Activated T-helper 17 cell treated with anti-CD3 and anti-CD28 coated beads, Interleukin-2, amount 50 U/mL, for 72 hours (primary cell): ENCODE measurements at regions not wholly inside any gene's neighbourhood (a gene's known extent, or its start where the extent isn't known, plus 50 kb on each side); places are given as distances from the start of the nearest gene placed in this dataset.

ENCODE experiments used
- ATAC-seq: fragments of 150-1000 bp; cut with Tn5 transposase; replicated peaks from 2 replicates; pipeline ENCODE4 v1.10.0; 2021; ENCODE audit warnings: mild to moderate bottlenecking, moderate library complexity
- H3K27ac Mint-ChIP-seq: one replicate; pipeline ENCODE4 v1.8.0; 2022; ENCODE audit warnings: mixed read lengths
- H3K27me3 Mint-ChIP-seq: one replicate; pipeline ENCODE4 v1.8.0; 2022; ENCODE audit warnings: mixed read lengths
- H3K36me3 Mint-ChIP-seq: one replicate; pipeline ENCODE4 v1.8.0; 2022; ENCODE audit warnings: low read depth, mild to moderate bottlenecking, mixed read lengths
- H3K4me1 Mint-ChIP-seq: one replicate; pipeline ENCODE4 v1.8.0; 2022; ENCODE audit warnings: mixed read lengths
- H3K4me3 Mint-ChIP-seq: one replicate; pipeline ENCODE4 v1.8.0; 2022; ENCODE audit warnings: mild to moderate bottlenecking, mixed read lengths
- H3K9me3 Mint-ChIP-seq: one replicate; pipeline ENCODE4 v1.8.0; 2022; ENCODE audit warnings: mixed read lengths

- Mint-ChIP-seq H3K27me3 (peaks cover 7% of the 10 kb centered on the region), H3K9me3 (no peaks in the 10 kb centered on the region), H3K4me1 (no peaks in the 10 kb centered on the region), H3K4me3 (no peak overlapping the region), H3K27ac (no peak overlapping the region), H3K36me3 (no peaks in the 10 kb centered on the region)
- ATAC-seq, result no peak
Measured at GRCh38 chr4:163988865-163989264, 494.4 kb downstream of the TMA16 start.

- H3K4me3 Mint-ChIP-seq, result no peak overlapping the region
- peaks cover 7% of the 10 kb centered on the region for H3K27me3 Mint-ChIP-seq
- no peak for ATAC-seq
- H3K36me3 Mint-ChIP-seq, result no peaks in the 10 kb centered on the region
- H3K27ac Mint-ChIP-seq, result no peak overlapping the region
- H3K9me3 Mint-ChIP-seq, result no peaks in the 10 kb centered on the region
- H3K4me1 Mint-ChIP-seq, result no peaks in the 10 kb centered on the region
Measured at GRCh38 chr4:163991298-163991865, 496.9 kb downstream of the TMA16 start.

GRCh38 chr4:164009435-164009834 lies 514.9 kb downstream of the TMA16 start:
- ATAC-seq, result no peak
- Mint-ChIP-seq H3K4me3 (no peak overlapping the region), H3K27ac (no peak overlapping the region), H3K36me3 (no peaks in the 10 kb centered on the region), H3K4me1 (peaks cover 7% of the 10 kb centered on the region), H3K9me3 (peaks cover 7% of the 10 kb centered on the region), H3K27me3 (no peaks in the 10 kb centered on the region)

GRCh38 chr4:164011791-164012190 lies 517.3 kb downstream of the TMA16 start:
- Mint-ChIP-seq H3K36me3 (no peaks in the 10 kb centered on the region), H3K9me3 (no peaks in the 10 kb centered on the region), H3K4me1 (peaks cover 7% of the 10 kb centered on the region), H3K27me3 (no peaks in the 10 kb centered on the region), H3K27ac (no peak overlapping the region), H3K4me3 (no peak overlapping the region)
- ATAC-seq, result no peak

GRCh38 chr4:164012396-164013027 lies 518.0 kb downstream of the TMA16 start:
- no peak for ATAC-seq
- Mint-ChIP-seq H3K36me3 (no peaks in the 10 kb centered on the region), H3K9me3 (no peaks in the 10 kb centered on the region), H3K27me3 (no peaks in the 10 kb centered on the region), H3K4me1 (peaks cover 7% of the 10 kb centered on the region), H3K4me3 (no peak overlapping the region), H3K27ac (no peak overlapping the region)

- Mint-ChIP-seq H3K27me3 (no peaks in the 10 kb centered on the region), H3K9me3 (peaks cover 8% of the 10 kb centered on the region), H3K27ac (no peak overlapping the region), H3K36me3 (no peaks in the 10 kb centered on the region), H3K4me1 (no peaks in the 10 kb centered on the region), H3K4me3 (no peak overlapping the region)
- ATAC-seq, result no peak
Measured at GRCh38 chr4:164021947-164022346, 527.5 kb downstream of the TMA16 start.

GRCh38 chr4:164023214-164023613 lies 528.7 kb downstream of the TMA16 start:
- Mint-ChIP-seq H3K9me3 (peaks cover 8% of the 10 kb centered on the region), H3K36me3 (no peaks in the 10 kb centered on the region), H3K4me1 (no peaks in the 10 kb centered on the region), H3K4me3 (no peak overlapping the region), H3K27me3 (no peaks in the 10 kb centered on the region), H3K27ac (no peak overlapping the region)
- no peak for ATAC-seq

- H3K27me3 Mint-ChIP-seq, result peaks cover 5% of the 10 kb centered on the region
- H3K36me3 Mint-ChIP-seq, result no peaks in the 10 kb centered on the region
- peaks cover 4% of the 10 kb centered on the region for H3K9me3 Mint-ChIP-seq
- H3K4me3 Mint-ChIP-seq, result no peak overlapping the region
- no peaks in the 10 kb centered on the region for H3K4me1 Mint-ChIP-seq
- no peak overlapping the region for H3K27ac Mint-ChIP-seq
- ATAC-seq, result no peak
Measured at GRCh38 chr4:164027805-164028204, 533.3 kb downstream of the TMA16 start.

GRCh38 chr4:164039482-164039881 lies 545.0 kb downstream of the TMA16 start:
- H3K27ac Mint-ChIP-seq, result no peak overlapping the region
- H3K9me3 Mint-ChIP-seq, result peaks cover 6% of the 10 kb centered on the region
- ATAC-seq, result no peak
- H3K4me3 Mint-ChIP-seq, result no peak overlapping the region
- no peaks in the 10 kb centered on the region for H3K36me3 Mint-ChIP-seq
- H3K27me3 Mint-ChIP-seq, result no peaks in the 10 kb centered on the region
- H3K4me1 Mint-ChIP-seq, result no peaks in the 10 kb centered on the region

- H3K9me3 Mint-ChIP-seq, result no peaks in the 10 kb centered on the region
- no peak overlapping the region for H3K4me3 Mint-ChIP-seq
- ATAC-seq, result no peak
- no peak overlapping the region for H3K27ac Mint-ChIP-seq
- no peaks in the 10 kb centered on the region for H3K4me1 Mint-ChIP-seq
- no peaks in the 10 kb centered on the region for H3K36me3 Mint-ChIP-seq
- H3K27me3 Mint-ChIP-seq, result no peaks in the 10 kb centered on the region
Measured at GRCh38 chr4:164056426-164057142, 562.1 kb downstream of the TMA16 start.

GRCh38 chr4:164058776-164059445 lies 564.4 kb downstream of the TMA16 start:
- no peaks in the 10 kb centered on the region for H3K36me3 Mint-ChIP-seq
- no peaks in the 10 kb centered on the region for H3K27me3 Mint-ChIP-seq
- no peak overlapping the region for H3K27ac Mint-ChIP-seq
- no peak overlapping the region for H3K4me3 Mint-ChIP-seq
- no peak for ATAC-seq
- H3K9me3 Mint-ChIP-seq, result no peaks in the 10 kb centered on the region
- H3K4me1 Mint-ChIP-seq, result no peaks in the 10 kb centered on the region

- no peak overlapping the region for H3K27ac Mint-ChIP-seq
- H3K9me3 Mint-ChIP-seq, result no peaks in the 10 kb centered on the region
- H3K4me3 Mint-ChIP-seq, result no peak overlapping the region
- H3K36me3 Mint-ChIP-seq, result no peaks in the 10 kb centered on the region
- ATAC-seq, result no peak
- no peaks in the 10 kb centered on the region for H3K4me1 Mint-ChIP-seq
- no peaks in the 10 kb centered on the region for H3K27me3 Mint-ChIP-seq
Measured at GRCh38 chr4:164060456-164060855, 566.0 kb downstream of the TMA16 start.

- peaks cover 8% of the 10 kb centered on the region for H3K9me3 Mint-ChIP-seq
- H3K4me1 Mint-ChIP-seq, result no peaks in the 10 kb centered on the region
- no peaks in the 10 kb centered on the region for H3K36me3 Mint-ChIP-seq
- ATAC-seq, result no peak
- no peak overlapping the region for H3K27ac Mint-ChIP-seq
- H3K27me3 Mint-ChIP-seq, result peaks cover 3% of the 10 kb centered on the region
- no peak overlapping the region for H3K4me3 Mint-ChIP-seq
Measured at GRCh38 chr4:164068392-164068791, 573.9 kb downstream of the TMA16 start.

GRCh38 chr4:164070625-164071024 lies 576.1 kb downstream of the TMA16 start:
- H3K27ac Mint-ChIP-seq, result no peak overlapping the region
- ATAC-seq, result no peak
- peaks cover 3% of the 10 kb centered on the region for H3K27me3 Mint-ChIP-seq
- no peak overlapping the region for H3K4me3 Mint-ChIP-seq
- peaks cover 8% of the 10 kb centered on the region for H3K9me3 Mint-ChIP-seq
- no peaks in the 10 kb centered on the region for H3K4me1 Mint-ChIP-seq
- no peaks in the 10 kb centered on the region for H3K36me3 Mint-ChIP-seq

GRCh38 chr4:164081371-164081770 lies 586.9 kb downstream of the TMA16 start:
- Mint-ChIP-seq H3K27me3 (no peaks in the 10 kb centered on the region), H3K4me3 (no peak overlapping the region), H3K4me1 (no peaks in the 10 kb centered on the region), H3K36me3 (no peaks in the 10 kb centered on the region), H3K9me3 (no peaks in the 10 kb centered on the region), H3K27ac (no peak overlapping the region)
- no peak for ATAC-seq
